ENCODE measurements at regions not wholly inside any gene's neighbourhood (a gene's known extent, or its start where the extent isn't known, plus 50 kb on each side); places are given as distances from the start of the nearest gene placed in this dataset.

- peaks cover 4% of the 10 kb centered on the region for H4K20me1 ChIP-seq (ENCODE audit: control insufficient read depth, extremely low read depth, insufficient read depth, low read length)
- H3K4me3 ChIP-seq (ENCODE audit: control insufficient read depth in 2 of 3, extremely low read depth in 1 of 3, insufficient read depth in 2 of 3, low read depth in 1 of 3, low read length in 3 of 3) = no peak overlapping the region
- no peaks in the 10 kb centered on the region for H3K9me3 ChIP-seq (ENCODE audit: control insufficient read depth, low read depth, low read length)
- no peaks in the 10 kb centered on the region for H3K79me2 ChIP-seq (ENCODE audit: control insufficient read depth, insufficient read depth, low read length)
- H3K4me1 ChIP-seq (ENCODE audit: control insufficient read depth, extremely low read depth, insufficient read depth, low read length) = peaks cover 10% of the 10 kb centered on the region
- H3K27ac ChIP-seq (ENCODE audit: control insufficient read depth, insufficient read depth, low read length) = no peak overlapping the region
- no peak overlapping the region for H2AFZ ChIP-seq (ENCODE audit: control insufficient read depth, low read length)
- no peak overlapping the region for H3K4me2 ChIP-seq (ENCODE audit: control insufficient read depth, extremely low read depth, insufficient read depth, low read depth, low read length)
- H3K27me3 ChIP-seq (ENCODE audit: control insufficient read depth, extremely low read depth, insufficient read depth, low read length) = peaks cover 2% of the 10 kb centered on the region
- no peak for FAIRE-seq
- no peak overlapping the region for H3K9ac ChIP-seq (ENCODE audit: control insufficient read depth, extremely low read depth, insufficient read depth, low read length)
- no peaks in the 10 kb centered on the region for H3K9me1 ChIP-seq (ENCODE audit: control insufficient read depth, extremely low read depth, insufficient read depth, low read length)
- dilution Hi-C loops (cut with MboI; ENCODE audit: extremely low pct_ligation_motif_present, low sequenced_read_pairs) = no loop called here
- no peak for DNase-seq (ENCODE audit: low read depth, low spot score)
- TF ChIP-seq CTCF (optimal IDR thresholded peaks at IDR 0.05 in 1 of 3, IDR thresholded peaks at IDR 0.05 in 1 of 3, conservative IDR thresholded peaks at IDR 0.05 in 1 of 3; ENCODE audit: extremely low read depth in 1 of 3, insufficient read depth in 2 of 3, low read length in 3 of 3) (no peak), EZH2 (IDR thresholded peaks at IDR 0.05; ENCODE audit: low read length) (no peak)
- no peaks in the 10 kb centered on the region for H3K36me3 ChIP-seq (ENCODE audit: control insufficient read depth in 2 of 2, extremely low read depth in 1 of 2, insufficient read depth in 2 of 2, low read length in 2 of 2)
These were observed 214.5 kb upstream of the CIBAR2 start for GRCh38 chr16:85326794-85327181.

DNA sequence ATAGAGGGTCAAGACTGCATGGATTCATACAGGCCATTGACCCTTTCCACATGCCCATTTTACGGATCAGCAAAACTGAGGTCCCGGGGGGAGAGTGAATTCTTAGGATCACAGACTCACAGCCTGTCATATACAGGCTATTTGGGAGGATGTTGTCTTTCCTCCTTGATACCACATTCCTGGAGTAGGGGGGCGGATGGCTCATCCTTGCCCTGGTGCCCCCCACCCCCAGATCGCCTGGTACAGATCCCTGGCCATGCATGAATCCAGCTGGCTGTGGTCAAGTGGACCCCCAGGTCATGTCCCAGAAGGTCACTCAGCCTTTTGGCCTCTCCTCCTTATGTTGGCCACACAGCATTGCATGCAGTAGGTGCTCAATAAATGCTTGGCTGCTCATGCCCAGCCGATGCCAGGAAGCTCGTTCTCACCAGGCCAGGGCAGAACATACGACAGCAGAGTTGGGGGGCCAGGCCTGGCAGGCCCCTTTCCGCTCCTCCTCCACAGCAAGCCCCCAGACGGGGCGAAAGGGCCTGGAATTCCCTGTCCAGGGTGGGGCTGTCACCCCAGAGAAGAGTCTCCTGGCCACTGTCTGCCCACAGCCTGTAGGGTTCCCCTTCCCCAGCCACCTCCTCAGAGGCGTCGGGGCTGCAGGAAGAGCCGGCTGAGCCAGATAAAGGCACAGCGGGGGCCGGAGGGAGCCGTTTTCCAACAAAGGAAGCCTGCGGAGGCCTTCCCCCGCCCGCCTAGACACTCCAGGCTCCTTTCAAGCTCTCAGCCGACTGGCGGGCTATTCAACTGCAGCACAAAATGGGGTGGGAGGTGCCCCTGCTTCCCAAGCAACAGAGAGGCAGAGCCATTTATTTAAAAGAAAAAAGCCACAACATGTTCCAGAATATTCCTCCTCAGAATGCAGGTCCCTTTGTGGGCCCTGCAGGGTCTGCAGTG is 215.7 kb upstream of the CIBAR2 start:
- dilution Hi-C loops (cut with MboI; ENCODE audit: extremely low pct_ligation_motif_present, low sequenced_read_pairs) = no loop called here
- no peak overlapping the region for H3K27ac ChIP-seq (ENCODE audit: control insufficient read depth, insufficient read depth, low read length)
- no peak overlapping the region for H3K4me2 ChIP-seq (ENCODE audit: control insufficient read depth, extremely low read depth, insufficient read depth, low read depth, low read length)
- DNase-seq (ENCODE audit: low read depth, low spot score) (no peak), FAIRE-seq (no peak)
- H3K9me3 ChIP-seq (ENCODE audit: control insufficient read depth, low read depth, low read length) = no peaks in the 10 kb centered on the region
- no peak overlapping the region for H3K9ac ChIP-seq (ENCODE audit: control insufficient read depth, extremely low read depth, insufficient read depth, low read length)
- H2AFZ ChIP-seq (ENCODE audit: control insufficient read depth, low read length) = no peak overlapping the region
- H3K4me3 ChIP-seq (ENCODE audit: control insufficient read depth in 2 of 3, extremely low read depth in 1 of 3, insufficient read depth in 2 of 3, low read depth in 1 of 3, low read length in 3 of 3) = no peak overlapping the region
- no peaks in the 10 kb centered on the region for H3K36me3 ChIP-seq (ENCODE audit: control insufficient read depth in 2 of 2, extremely low read depth in 1 of 2, insufficient read depth in 2 of 2, low read length in 2 of 2)
- peaks cover 15% of the 10 kb centered on the region for H3K4me1 ChIP-seq (ENCODE audit: control insufficient read depth, extremely low read depth, insufficient read depth, low read length)
- H3K79me2 ChIP-seq (ENCODE audit: control insufficient read depth, insufficient read depth, low read length) = no peaks in the 10 kb centered on the region
- H3K27me3 ChIP-seq (ENCODE audit: control insufficient read depth, extremely low read depth, insufficient read depth, low read length) = no peaks in the 10 kb centered on the region
- H4K20me1 ChIP-seq (ENCODE audit: control insufficient read depth, extremely low read depth, insufficient read depth, low read length) = peaks cover 4% of the 10 kb centered on the region
- TF ChIP-seq CTCF (optimal IDR thresholded peaks at IDR 0.05 in 1 of 3, IDR thresholded peaks at IDR 0.05 in 1 of 3, conservative IDR thresholded peaks at IDR 0.05 in 1 of 3; ENCODE audit: extremely low read depth in 1 of 3, insufficient read depth in 2 of 3, low read length in 3 of 3) = no peak
- no peak for TF ChIP-seq EZH2 (IDR thresholded peaks at IDR 0.05; ENCODE audit: low read length)
- no peaks in the 10 kb centered on the region for H3K9me1 ChIP-seq (ENCODE audit: control insufficient read depth, extremely low read depth, insufficient read depth, low read length)
